Neural cell (in vitro differentiated cells): ENCODE measurements at regions not wholly inside any gene's neighbourhood (a gene's known extent, or its start where the extent isn't known, plus 50 kb on each side); places are given as distances from the start of the nearest gene placed in this dataset.

Experiments used
- H2AFZ ChIP-seq: fragments of 200-600, 300-800 bp; sonication (generic), shearing (Covaris generic); 2 replicates; pipeline ENCODE4 v1.6.0; 2014; ENCODE audit warnings: low read depth, mild to moderate bottlenecking, antibody characterized with exemption, low read length, moderate library complexity
- H3F3A ChIP-seq: fragments of 200-600 bp; shearing (Covaris generic); 2 replicates; pipeline ENCODE4 v1.6.1; 2016; ENCODE audit warnings: mild to moderate bottlenecking, moderate library complexity, mixed read lengths, antibody characterized with exemption, low read length; ENCODE audit not compliant: insufficient read depth, poor library complexity, severe bottlenecking
- H3K27ac ChIP-seq: fragments of 200-600, 300-800 bp; sonication (generic), shearing (Covaris generic); 2 replicates; pipeline ENCODE4 v1.5.1; 2014; ENCODE audit warnings: mild to moderate bottlenecking, low read length, moderate library complexity
- H3K27me3 ChIP-seq: fragments of 300-800, 200-600 bp; sonication (generic), shearing (Covaris generic); 2 replicates; pipeline ENCODE4 v1.6.0; 2014; ENCODE audit warnings: mild to moderate bottlenecking, low read depth, low read length, moderate library complexity; ENCODE audit not compliant: insufficient read depth
- H3K36me3 ChIP-seq: fragments of 300-800, 200-600 bp; sonication (generic), shearing (Covaris generic); 2 replicates; pipeline ENCODE4 v1.5.1; 2014; ENCODE audit warnings: mild to moderate bottlenecking, antibody characterized with exemption, low read length, moderate library complexity; ENCODE audit not compliant: insufficient read depth
- H3K4me2 ChIP-seq: fragments of 300-800, 200-600 bp; sonication (generic), shearing (Covaris generic); 2 replicates; pipeline ENCODE4 v1.6.0; 2014; ENCODE audit warnings: mild to moderate bottlenecking, low read length
- H3K4me3 ChIP-seq: fragments of 300-800, 200-600 bp; sonication (generic), shearing (Covaris generic); 2 replicates; pipeline ENCODE4 v1.5.1; 2014; ENCODE audit warnings: mild to moderate bottlenecking, low read length, moderate library complexity
- H3K79me2 ChIP-seq: fragments of 200-600 bp; shearing (Covaris generic); replicated peaks from 2 replicates; pipeline ENCODE4 v1.6.0; 2014; ENCODE audit warnings: mild to moderate bottlenecking, low read length, moderate library complexity; ENCODE audit not compliant: insufficient read depth
- H3K9ac ChIP-seq: fragments of 300-800, 200-600 bp; sonication (generic), shearing (Covaris generic); 2 replicates; pipeline ENCODE4 v1.6.1; 2016; ENCODE audit warnings: mild to moderate bottlenecking, low read length, mixed read lengths
- H3K9me2 ChIP-seq: fragments of 200-600 bp; shearing (Covaris generic); 2 replicates; pipeline ENCODE4 v1.6.1; 2016; ENCODE audit warnings: mild to moderate bottlenecking, low read length, mixed read lengths; ENCODE audit not compliant: insufficient read depth
- H3K9me3 ChIP-seq: fragments of 200-600, 300-800 bp; sonication (generic), shearing (Covaris generic); 2 replicates; pipeline ENCODE4 v1.6.1; 2016; ENCODE audit warnings: mild to moderate bottlenecking, mixed run types, low read length, moderate library complexity, mixed read lengths
- H4K20me1 ChIP-seq: fragments of 200-600 bp; shearing (Covaris generic); 2 replicates; pipeline ENCODE4 v1.6.1; 2016; ENCODE audit warnings: mild to moderate bottlenecking, mixed run types; ENCODE audit not compliant: insufficient read depth
- CTCF ChIP-seq: fragments of 450-650 bp; IDR thresholded peaks from 2 replicates; pipeline ENCODE4 v1.5.1; 2014; ENCODE audit warnings: antibody characterized with exemption, mild to moderate bottlenecking, moderate library complexity; ENCODE audit not compliant: poor library complexity, severe bottlenecking
- EP300 ChIP-seq: fragments of 450-650 bp; conservative IDR thresholded peaks from 2 replicates; pipeline ENCODE4 v1.6.1; 2014; ENCODE audit warnings: antibody characterized with exemption, mild to moderate bottlenecking, moderate library complexity; ENCODE audit not compliant: poor library complexity, severe bottlenecking
- EZH2 ChIP-seq: fragments of 200-600, 300-800 bp; shearing (Covaris generic), sonication (generic); IDR thresholded peaks from 2 replicates; pipeline ENCODE4 v1.6.1; 2014; ENCODE audit warnings: antibody characterized with exemption, low read length, borderline replicate concordance, mild to moderate bottlenecking; ENCODE audit not compliant: insufficient read depth, poor library complexity, severe bottlenecking
- MXI1 ChIP-seq: fragments of 450-650 bp; conservative IDR thresholded peaks from 2 replicates; pipeline ENCODE4 v1.6.1; 2014; ENCODE audit warnings: antibody characterized with exemption, mild to moderate bottlenecking; ENCODE audit not compliant: poor library complexity, severe bottlenecking
- POLR2AphosphoS5 ChIP-seq: IDR thresholded peaks from 2 replicates; pipeline ENCODE4 v1.6.1; 2012
- RAD21 ChIP-seq: fragments of 450-650 bp; conservative IDR thresholded peaks from 2 replicates; pipeline ENCODE4 v1.6.1; 2014; ENCODE audit warnings: antibody characterized with exemption, mild to moderate bottlenecking, moderate library complexity
- REST ChIP-seq: IDR thresholded peaks from 2 replicates; pipeline ENCODE4 v1.6.1; 2012; ENCODE audit warnings: borderline replicate concordance
- SMC3 ChIP-seq: fragments of 450-650 bp; conservative IDR thresholded peaks from 2 replicates; pipeline ENCODE4 v1.6.1; 2014; ENCODE audit warnings: antibody characterized with exemption, mild to moderate bottlenecking, moderate library complexity; ENCODE audit not compliant: poor library complexity
- TAF1 ChIP-seq: IDR thresholded peaks from 2 replicates; pipeline ENCODE4 v1.6.1; 2012; ENCODE audit warnings: low read depth

GRCh38 chr21:32132409-32132808 is 146.4 kb downstream of the MIS18A start:
- Histone ChIP-seq H3K27ac (no peak overlapping the region), H3K4me3 (no peak overlapping the region), H3K36me3 (no peaks in the 10 kb centered on the region), H3K79me2 (no peaks in the 10 kb centered on the region), H3F3A (no peaks in the 10 kb centered on the region), H2AFZ (no peak overlapping the region), H3K9ac (no peak overlapping the region), H3K27me3 (no peaks in the 10 kb centered on the region), H3K9me2 (no peaks in the 10 kb centered on the region), H4K20me1 (no peaks in the 10 kb centered on the region), H3K4me2 (no peak overlapping the region), H3K9me3 (no peaks in the 10 kb centered on the region)
- TF ChIP-seq RAD21 (no peak), REST (no peak), TAF1 (no peak), EZH2 (no peak), EP300 (no peak), MXI1 (no peak), POLR2AphosphoS5 (no peak), SMC3 (no peak), CTCF (no peak)

- H4K20me1 ChIP-seq: no peaks in the 10 kb centered on the region
- no peaks in the 10 kb centered on the region for H3K36me3 ChIP-seq
- H3K9me2 ChIP-seq: no peaks in the 10 kb centered on the region
- no peak overlapping the region for H3K27ac ChIP-seq
- no peak overlapping the region for H3K9ac ChIP-seq
- H2AFZ ChIP-seq: no peak overlapping the region
- H3K4me2 ChIP-seq: no peak overlapping the region
- no peaks in the 10 kb centered on the region for H3K27me3 ChIP-seq
- no peak for TF ChIP-seq CTCF
- TF ChIP-seq POLR2AphosphoS5: no peak
- TF ChIP-seq SMC3: no peak
- TF ChIP-seq EP300: no peak
- TF ChIP-seq TAF1: no peak
- no peak for TF ChIP-seq REST
- TF ChIP-seq EZH2: no peak
- no peak for TF ChIP-seq RAD21
- TF ChIP-seq MXI1: no peak
- H3K79me2 ChIP-seq: no peaks in the 10 kb centered on the region
- H3K9me3 ChIP-seq: no peaks in the 10 kb centered on the region
- H3K4me3 ChIP-seq: no peak overlapping the region
- no peaks in the 10 kb centered on the region for H3F3A ChIP-seq
These were observed 146.9 kb downstream of the MIS18A start for GRCh38 chr21:32131960-32132359.
